ENCODE measurements at regions not wholly inside any gene's neighbourhood (a gene's known extent, or its start where the extent isn't known, plus 50 kb on each side); places are given as distances from the start of the nearest gene placed in this dataset.
"Not testable (repeated sequence)": the region's sequence is repeated elsewhere in the genome, so short reads cannot be mapped to it uniquely, and the experiment has no call there.

- not testable (repeated sequence) for TF ChIP-seq CTCF (IDR thresholded peaks at IDR 0.05; ENCODE audit: low read depth, low read length, missing input control); HNF4A (conservative IDR thresholded peaks at IDR 0.05); TAF1 (conservative IDR thresholded peaks at IDR 0.05); ATF3 (IDR thresholded peaks at IDR 0.05); MAX (IDR thresholded peaks at IDR 0.05); JUND (IDR thresholded peaks at IDR 0.05); FOXA1 (IDR thresholded peaks at IDR 0.05); REST (IDR thresholded peaks at IDR 0.05); GABPA (IDR thresholded peaks at IDR 0.05 in 1 of 2, conservative IDR thresholded peaks at IDR 0.05 in 1 of 2); RAD21 (IDR thresholded peaks at IDR 0.05); EGR1 (IDR thresholded peaks at IDR 0.05; ENCODE audit: low read depth in 2 of 2); ZBTB33 (IDR thresholded peaks at IDR 0.05); RXRA (IDR thresholded peaks at IDR 0.05)
Observed at GRCh38 chrX:19455-19827, 261.7 kb upstream of the PLCXD1 start.
